H9 (cell line): ENCODE measurements at regions not wholly inside any gene's neighbourhood (a gene's known extent, or its start where the extent isn't known, plus 50 kb on each side); places are given as distances from the start of the nearest gene placed in this dataset.

Experiments
- DNase-seq: peaks from one replicate; pipeline ENCODE4 v3.0.0-alpha.2; 2017
- H2AFZ ChIP-seq: one replicate; pipeline ENCODE4 v1.6.1; 2013; ENCODE audit warnings: mild to moderate bottlenecking, low read length, control low read depth, moderate library complexity
- H2AK5ac ChIP-seq: 2 replicates; pipeline ENCODE4 v1.6.1; 2013; ENCODE audit warnings: low read length, control low read depth, mixed read lengths; ENCODE audit not compliant: insufficient read length
- H2BK120ac ChIP-seq: one replicate; pipeline ENCODE4 v1.6.1; 2013; ENCODE audit warnings: low read depth, mild to moderate bottlenecking, low read length, control low read depth, inconsistent platforms; ENCODE audit not compliant: poor library complexity, severe bottlenecking
- H2BK12ac ChIP-seq: 2 replicates; pipeline ENCODE4 v1.6.1; 2013; ENCODE audit warnings: low read length, control low read depth, mixed read lengths, low read depth; ENCODE audit not compliant: insufficient read length
- H2BK15ac ChIP-seq: 2 replicates; pipeline ENCODE4 v1.6.1; 2013; ENCODE audit warnings: low read depth, low read length, control low read depth
- H2BK20ac ChIP-seq: one replicate; pipeline ENCODE4 v1.6.1; 2013; ENCODE audit warnings: low read depth, mild to moderate bottlenecking, low read length, control low read depth, inconsistent platforms; ENCODE audit not compliant: poor library complexity, severe bottlenecking
- H2BK5ac ChIP-seq: 2 replicates; pipeline ENCODE4 v1.6.1; 2013; ENCODE audit warnings: low read length, control low read depth, mixed read lengths; ENCODE audit not compliant: insufficient read length
- H3K14ac ChIP-seq: 2 replicates; pipeline ENCODE4 v1.6.1; 2013; ENCODE audit warnings: low read length, control low read depth; ENCODE audit not compliant: insufficient read depth
- H3K18ac ChIP-seq: 2 replicates; pipeline ENCODE4 v1.6.1; 2013; ENCODE audit warnings: low read depth, mild to moderate bottlenecking, mixed read lengths, low read length, control low read depth; ENCODE audit not compliant: insufficient read length
- H3K23ac ChIP-seq: 2 replicates; pipeline ENCODE4 v1.6.1; 2013; ENCODE audit warnings: low read length, control low read depth, mixed read lengths, low read depth; ENCODE audit not compliant: insufficient read length
- H3K23me2 ChIP-seq: 2 replicates; pipeline ENCODE4 v1.6.1; 2013; ENCODE audit warnings: low read depth, mild to moderate bottlenecking, mixed read lengths, low read length, control low read depth; ENCODE audit not compliant: insufficient read length, poor library complexity, severe bottlenecking
- H3K27ac ChIP-seq: 2 replicates; pipeline ENCODE4 v1.5.1; 2013; ENCODE audit warnings: low read length, control low read depth, mixed read lengths, low read depth; ENCODE audit not compliant: insufficient read length
- H3K27me3 ChIP-seq: 2 replicates; pipeline ENCODE4 v1.6.1; 2013; ENCODE audit warnings: low read length, control low read depth, inconsistent platforms; ENCODE audit not compliant: insufficient read depth
- H3K4ac ChIP-seq: 2 replicates; pipeline ENCODE4 v1.6.1; 2013; ENCODE audit warnings: low read depth, mild to moderate bottlenecking, control low read depth, inconsistent platforms, low read length, moderate library complexity
- H3K4me1 ChIP-seq: 2 replicates; pipeline ENCODE4 v1.6.1; 2013; ENCODE audit warnings: low read length, control low read depth, inconsistent platforms; ENCODE audit not compliant: insufficient read depth
- H3K4me2 ChIP-seq: 2 replicates; pipeline ENCODE4 v1.6.1; 2013; ENCODE audit warnings: low read length, control low read depth, mixed read lengths; ENCODE audit not compliant: insufficient read length, insufficient read depth
- H3K56ac ChIP-seq: 2 replicates; pipeline ENCODE4 v1.6.1; 2013; ENCODE audit warnings: low read depth, mild to moderate bottlenecking, mixed read lengths, low read length, control low read depth; ENCODE audit not compliant: insufficient read length
- H3K79me1 ChIP-seq: 2 replicates; pipeline ENCODE4 v1.6.1; 2013; ENCODE audit warnings: low read depth, mild to moderate bottlenecking, moderate library complexity, low read length, control low read depth, inconsistent platforms; ENCODE audit not compliant: insufficient read depth, poor library complexity, severe bottlenecking
- H3K79me2 ChIP-seq: 2 replicates; pipeline ENCODE4 v1.6.1; 2013; ENCODE audit warnings: low read length, control low read depth, inconsistent platforms; ENCODE audit not compliant: insufficient read depth
- H3K9ac ChIP-seq: 2 replicates; pipeline ENCODE4 v1.6.1; 2013; ENCODE audit warnings: low read length, control low read depth, mixed read lengths; ENCODE audit not compliant: insufficient read length; ENCODE audit errors: extremely low read depth
- H3K9me3 ChIP-seq: one replicate; pipeline ENCODE4 v1.6.1; 2013; ENCODE audit warnings: low read depth, low read length, inconsistent platforms; ENCODE audit not compliant: control insufficient read depth
- H3T11ph ChIP-seq: one replicate; pipeline ENCODE4 v1.6.1; 2013; ENCODE audit warnings: mild to moderate bottlenecking, low read length, control low read depth, inconsistent platforms
- H4K20me1 ChIP-seq: one replicate; pipeline ENCODE4 v1.6.1; 2013; ENCODE audit not compliant: control insufficient read depth, insufficient read length, insufficient read depth
- H4K5ac ChIP-seq: 2 replicates; pipeline ENCODE4 v1.6.1; 2013; ENCODE audit warnings: low read depth, mild to moderate bottlenecking, mixed read lengths, low read length, control low read depth; ENCODE audit not compliant: insufficient read length
- H4K8ac ChIP-seq: replicated peaks from 2 replicates; pipeline ENCODE4 v1.6.1; 2013; ENCODE audit warnings: low read length, control low read depth, mixed read lengths, low read depth; ENCODE audit not compliant: insufficient read length
- H4K91ac ChIP-seq: 2 replicates; pipeline ENCODE4 v1.6.1; 2013; ENCODE audit warnings: low read depth, mild to moderate bottlenecking, moderate library complexity, mixed read lengths, low read length, control low read depth; ENCODE audit not compliant: insufficient read length
- H3K27ac Mint-ChIP-seq, 3 experiments: 2 replicates in 2 of 3; 3 replicates in 1 of 3; pipeline ENCODE4 v1.8.0; 2020 to 2021; ENCODE audit warnings: mixed read lengths in 3 of 3, mild to moderate bottlenecking in 1 of 3, moderate library complexity in 1 of 3
- H3K27me3 Mint-ChIP-seq: 2 replicates; pipeline ENCODE4 v1.8.0; 2021; ENCODE audit warnings: low read depth, mild to moderate bottlenecking, moderate library complexity, mixed read lengths
- H3K36me3 Mint-ChIP-seq, 3 experiments: 2 replicates in 2 of 3; 3 replicates in 1 of 3; pipeline ENCODE4 v1.8.0; 2020 to 2021; ENCODE audit warnings: low read depth in 3 of 3, mixed read lengths in 3 of 3; ENCODE audit not compliant: insufficient read depth in 1 of 3
- H3K4me1 Mint-ChIP-seq, 2 experiments: 2 replicates each; pipeline ENCODE4 v1.8.0; 2020; ENCODE audit warnings: mixed read lengths in 2 of 2
- H3K4me3 Mint-ChIP-seq, 2 experiments: 2 replicates in 1 of 2; 3 replicates in 1 of 2; pipeline ENCODE4 v1.8.0; 2020 to 2021; ENCODE audit warnings: mild to moderate bottlenecking in 2 of 2, mixed read lengths in 2 of 2, moderate library complexity in 1 of 2
- H3K9me3 Mint-ChIP-seq, 2 experiments: 2 replicates in 1 of 2; 3 replicates in 1 of 2; pipeline ENCODE4 v1.8.0; 2020; ENCODE audit warnings: mild to moderate bottlenecking in 2 of 2, mixed read lengths in 2 of 2, moderate library complexity in 1 of 2
- CTCF ChIP-seq: fragments of 200-600 bp; sonication (generic); conservative IDR thresholded peaks from 3 replicates; pipeline ENCODE4 v1.8.0; 2021; ENCODE audit warnings: antibody characterized with exemption, mild to moderate bottlenecking
- WGBS: extraction: QIAGEN DNeasy Blood & Tissue Kit; methylation state at CpG from one replicate; pipeline ENCODE4 v1.1.7; 2013; ENCODE audit warnings: missing lambda C conversion rate, low lambda C conversion rate, mixed read lengths; ENCODE audit not compliant: insufficient read length; ENCODE audit errors: extremely low coverage; 5-methylcytosine and 5-hydroxymethylcytosine counted together

DNA sequence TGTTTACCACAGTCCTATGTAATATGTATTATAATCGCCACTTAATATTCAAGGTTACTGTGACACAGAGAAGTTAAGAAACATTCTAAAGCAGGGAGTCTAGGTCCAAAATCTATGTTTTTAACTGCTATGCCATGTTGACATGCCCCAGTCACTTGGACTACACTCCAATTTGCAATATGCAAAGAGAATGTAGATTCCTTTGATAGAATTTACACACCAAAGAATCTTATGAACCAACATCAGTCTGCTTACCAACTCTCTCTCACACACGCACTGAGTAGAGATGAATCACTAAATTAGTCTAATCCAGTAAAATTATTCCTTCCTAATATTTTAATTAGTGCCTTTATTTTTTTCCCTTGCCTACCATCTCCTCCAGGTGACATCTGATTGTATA, 266.2 kb downstream of the OLFM3 start:
- peaks cover 0 to 2% of the 10 kb centered on the region in 2 experiments; a peak in 1 of 4 replicates for H3K4me1 Mint-ChIP-seq
- H3K4ac ChIP-seq: no peak overlapping the region
- no peak overlapping the region for H2BK5ac ChIP-seq
- no peak overlapping the region for H3K27ac ChIP-seq
- no peak overlapping the region for H2BK15ac ChIP-seq
- H3K27ac Mint-ChIP-seq: no peak overlapping the region
- no peak overlapping the region for H3K4me3 Mint-ChIP-seq
- H3K79me2 ChIP-seq: no peaks in the 10 kb centered on the region
- no peaks in the 10 kb centered on the region for H3K27me3 ChIP-seq
- no peak overlapping the region for H2AFZ ChIP-seq
- H3K9me3 ChIP-seq: no peaks in the 10 kb centered on the region
- H3K27me3 Mint-ChIP-seq: no peaks in the 10 kb centered on the region
- H3K18ac ChIP-seq: no peak overlapping the region
- H2AK5ac ChIP-seq: no peak overlapping the region
- H3K23me2 ChIP-seq: no peaks in the 10 kb centered on the region
- H3K14ac ChIP-seq: no peak overlapping the region
- no peak overlapping the region for H2BK20ac ChIP-seq
- no peaks in the 10 kb centered on the region for H4K20me1 ChIP-seq
- H3K36me3 Mint-ChIP-seq: no peaks in the 10 kb centered on the region
- no peaks in the 10 kb centered on the region for H3K79me1 ChIP-seq
- no peak for DNase-seq
- H3K23ac ChIP-seq: no peak overlapping the region
- H2BK120ac ChIP-seq: no peak overlapping the region
- no peak overlapping the region for H2BK12ac ChIP-seq
- no peak overlapping the region for H3T11ph ChIP-seq
- no peak overlapping the region for H3K9ac ChIP-seq
- H4K5ac ChIP-seq: no peak overlapping the region
- H3K9me3 Mint-ChIP-seq: no peaks in the 10 kb centered on the region
- H3K56ac ChIP-seq: no peak overlapping the region
- no peak overlapping the region for H3K4me2 ChIP-seq
- H4K91ac ChIP-seq: no peak overlapping the region
- TF ChIP-seq CTCF: no peak
- H4K8ac ChIP-seq: no peak overlapping the region
- H3K4me1 ChIP-seq: no peaks in the 10 kb centered on the region
- WGBS: no CpG with 5 or more reads among the region's 2 CpGs
